ENCODE measurements at regions not wholly inside any gene's neighbourhood (a gene's known extent, or its start where the extent isn't known, plus 50 kb on each side); places are given as distances from the start of the nearest gene placed in this dataset.
A peak's percentile ranks its signal among the peaks of the same experiment; 100 is the strongest.

DNA sequence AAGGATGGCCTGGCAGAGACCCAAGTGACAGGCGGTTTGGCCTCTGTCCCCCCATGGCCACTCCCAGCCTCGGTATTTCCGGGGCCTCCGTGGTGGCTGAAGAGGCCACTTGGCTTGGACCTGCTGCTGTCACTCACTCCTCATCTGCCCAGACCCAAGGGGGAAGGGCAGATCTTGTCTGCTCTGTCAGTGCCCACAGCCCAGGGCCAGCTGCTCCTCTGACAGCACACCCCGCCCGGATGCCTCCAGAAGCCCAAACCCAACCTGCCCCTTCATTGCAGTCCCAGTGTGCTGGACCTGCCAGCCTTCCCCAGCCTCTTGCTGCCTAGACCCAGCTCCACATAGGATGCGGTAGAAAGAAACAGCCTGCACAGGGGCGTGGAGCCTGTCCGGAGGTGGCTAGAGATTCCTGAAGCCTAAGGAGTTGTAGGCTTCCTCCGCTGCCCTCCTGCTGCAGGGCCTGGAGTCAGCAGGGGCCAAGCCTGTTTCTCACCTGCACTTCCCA, 52.0 kb downstream of the MAGEF1 start:
- DNase-seq (ENCODE audit: low spot score): no peak
- TF ChIP-seq, protein P1, sequence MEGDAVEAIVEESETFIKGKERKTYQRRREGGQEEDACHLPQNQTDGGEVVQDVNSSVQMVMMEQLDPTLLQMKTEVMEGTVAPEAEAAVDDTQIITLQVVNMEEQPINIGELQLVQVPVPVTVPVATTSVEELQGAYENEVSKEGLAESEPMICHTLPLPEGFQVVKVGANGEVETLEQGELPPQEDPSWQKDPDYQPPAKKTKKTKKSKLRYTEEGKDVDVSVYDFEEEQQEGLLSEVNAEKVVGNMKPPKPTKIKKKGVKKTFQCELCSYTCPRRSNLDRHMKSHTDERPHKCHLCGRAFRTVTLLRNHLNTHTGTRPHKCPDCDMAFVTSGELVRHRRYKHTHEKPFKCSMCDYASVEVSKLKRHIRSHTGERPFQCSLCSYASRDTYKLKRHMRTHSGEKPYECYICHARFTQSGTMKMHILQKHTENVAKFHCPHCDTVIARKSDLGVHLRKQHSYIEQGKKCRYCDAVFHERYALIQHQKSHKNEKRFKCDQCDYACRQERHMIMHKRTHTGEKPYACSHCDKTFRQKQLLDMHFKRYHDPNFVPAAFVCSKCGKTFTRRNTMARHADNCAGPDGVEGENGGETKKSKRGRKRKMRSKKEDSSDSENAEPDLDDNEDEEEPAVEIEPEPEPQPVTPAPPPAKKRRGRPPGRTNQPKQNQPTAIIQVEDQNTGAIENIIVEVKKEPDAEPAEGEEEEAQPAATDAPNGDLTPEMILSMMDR (IDR thresholded peaks at IDR 0.05): no peak

DNA sequence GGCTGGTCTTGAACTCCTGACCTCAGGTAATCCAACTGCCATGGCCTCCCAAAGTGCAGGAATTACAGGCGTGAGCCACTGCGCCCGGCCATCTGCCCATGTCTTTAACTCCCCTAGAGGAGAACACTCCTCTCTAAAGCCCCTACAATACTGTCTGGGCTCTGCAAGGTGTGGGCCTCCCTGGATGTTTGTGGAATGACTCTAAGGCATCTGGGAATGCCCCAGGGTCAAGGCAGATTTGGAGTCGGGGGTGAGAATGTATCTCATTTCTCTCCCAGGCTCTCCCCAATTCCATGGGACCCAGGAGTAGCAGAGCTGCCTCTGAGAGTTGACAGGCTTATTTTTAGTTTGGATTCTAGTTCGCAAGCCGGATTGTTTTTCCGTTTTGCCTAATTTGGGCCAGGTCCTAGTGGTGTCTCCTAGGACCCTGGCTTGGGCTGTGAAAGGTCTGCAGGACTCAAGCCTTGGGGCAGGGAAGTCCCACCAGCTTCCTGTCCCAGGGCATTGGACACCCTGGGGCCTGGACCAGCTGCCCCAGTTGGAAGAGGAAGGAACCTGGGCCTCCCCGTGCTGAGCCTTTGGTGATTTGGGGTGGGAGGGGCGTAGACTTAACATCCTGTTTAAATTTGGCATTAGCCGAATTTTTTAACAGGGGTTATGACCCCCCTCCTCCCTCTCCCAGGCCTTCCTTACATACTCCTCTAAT, 53.5 kb downstream of the MAGEF1 start:
- no peak for DNase-seq (ENCODE audit: low spot score)
- H3K27ac ChIP-seq: peak overlapping the region in 1 of 2 donors; percentile 32

More for the DNA sequence above, 52.0 kb downstream of the MAGEF1 start:
- H3K27ac ChIP-seq: no peak overlapping the region
- H3K4me3 ChIP-seq: no peak overlapping the region

DNA sequence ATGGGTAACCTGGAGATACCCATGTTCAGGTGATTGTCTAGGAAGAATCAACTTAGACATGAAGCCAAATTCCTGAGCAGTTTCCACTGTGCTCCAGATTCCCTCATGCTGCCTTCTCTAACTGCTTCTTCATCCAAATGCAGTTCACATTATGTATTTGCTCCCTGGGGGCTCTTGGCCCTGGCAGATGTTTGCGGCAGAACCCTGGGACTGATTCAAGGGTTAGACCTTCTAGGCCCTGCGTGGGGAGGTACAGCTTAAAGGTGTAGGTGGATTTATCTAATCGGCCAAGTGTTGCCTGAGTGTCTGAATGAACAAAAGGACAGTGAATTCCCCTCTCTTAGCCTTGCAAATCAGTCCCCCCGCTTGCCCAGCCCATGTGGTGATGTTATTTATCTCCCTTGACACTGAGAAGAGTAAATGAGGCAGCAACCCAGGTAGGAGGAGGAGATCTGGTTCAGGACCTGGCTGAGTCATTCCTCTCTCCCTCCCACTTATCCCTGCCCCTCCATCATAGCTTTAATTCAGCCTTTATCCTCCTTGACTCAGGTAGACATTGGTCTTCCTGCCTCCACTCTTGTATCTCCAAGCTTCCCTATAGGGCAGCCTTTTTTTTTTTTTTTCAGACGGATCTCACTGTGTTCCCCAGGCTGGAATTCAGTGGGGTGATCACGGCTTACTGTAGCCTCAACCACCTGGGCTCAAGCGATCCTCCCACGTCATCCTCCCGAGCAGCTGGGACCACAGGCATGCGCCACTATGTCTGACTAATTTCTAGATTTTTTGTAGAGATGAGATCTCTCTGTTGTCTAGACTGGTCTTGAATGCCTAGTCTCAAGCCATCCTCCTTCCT, 54.8 kb downstream of the MAGEF1 start:
- TF ChIP-seq, protein P1 (IDR thresholded peaks at IDR 0.05): no peak
- Histone ChIP-seq H3K4me3 (no peak overlapping the region), H3K27ac (no peak overlapping the region)
- no peak for DNase-seq (ENCODE audit: low spot score)

More for the DNA sequence above, 53.5 kb downstream of the MAGEF1 start:
- no peak overlapping the region for H3K4me3 ChIP-seq
- TF ChIP-seq, protein P1 (IDR thresholded peaks at IDR 0.05): no peak

DNA sequence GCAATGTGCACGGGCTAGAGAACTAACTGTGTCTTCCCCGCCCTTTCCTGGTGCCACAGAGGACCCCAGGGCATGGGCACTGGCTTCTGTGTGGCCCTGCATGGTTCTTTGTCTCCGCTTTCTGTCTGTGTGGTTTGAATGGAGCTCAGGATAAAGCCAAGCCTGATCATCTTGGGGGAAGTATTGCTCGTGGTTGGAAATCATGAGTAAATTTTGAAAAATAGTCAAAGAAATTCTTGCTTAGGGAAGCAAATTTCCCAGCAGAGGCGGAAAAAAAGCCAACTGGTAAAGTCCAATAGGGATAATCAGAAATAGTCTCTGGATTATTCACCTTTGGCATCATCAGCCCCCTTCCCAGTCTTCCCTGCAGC, 55.4 kb downstream of the MAGEF1 start:
- no peak for DNase-seq (ENCODE audit: low spot score)
- H3K27ac ChIP-seq: no peak overlapping the region
- no peak overlapping the region for H3K4me3 ChIP-seq
- TF ChIP-seq, protein P1 (IDR thresholded peaks at IDR 0.05): no peak

- Histone ChIP-seq H3K4me3 (no peak overlapping the region), H3K27ac (no peak overlapping the region)
- TF ChIP-seq, protein P1 (IDR thresholded peaks at IDR 0.05): no peak
- no peak for DNase-seq (ENCODE audit: low spot score)
Measured at GRCh38 chr3:184655597-184655996, 56.3 kb downstream of the MAGEF1 start.

DNA sequence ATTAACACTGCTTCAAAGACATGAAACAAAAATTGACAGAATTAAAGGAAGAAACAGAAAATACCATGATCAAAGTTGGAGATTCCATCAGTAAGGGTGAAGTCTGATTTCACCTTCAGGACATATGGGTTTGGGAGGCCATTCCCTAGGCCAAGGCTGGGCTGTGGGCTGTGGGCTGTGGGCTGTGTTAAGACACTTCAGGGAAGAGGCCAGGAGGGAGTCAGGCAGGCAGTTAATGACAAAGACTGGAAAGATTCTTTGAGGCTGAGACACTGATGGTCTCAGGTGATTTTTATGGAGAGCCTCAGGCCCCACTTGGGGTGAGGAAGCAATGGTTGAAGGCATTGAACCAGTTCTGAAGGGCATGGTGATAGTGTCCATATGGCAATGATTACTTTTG, 57.5 kb downstream of the MAGEF1 start:
- no peak overlapping the region for H3K4me3 ChIP-seq
- TF ChIP-seq, protein P1 (IDR thresholded peaks at IDR 0.05): no peak
- DNase-seq (ENCODE audit: low spot score): no peak
- no peak overlapping the region for H3K27ac ChIP-seq
